IPS DF 4.7 (cell line): ENCODE measurements at regions not wholly inside any gene's neighbourhood (a gene's known extent, or its start where the extent isn't known, plus 50 kb on each side); places are given as distances from the start of the nearest gene placed in this dataset.
"Not testable (repeated sequence)": the region's sequence is repeated elsewhere in the genome, so short reads cannot be mapped to it uniquely, and the experiment has no call there.

ENCODE experiments used
- DNase-seq: peaks from one replicate; pipeline ENCODE4 v3.0.0-alpha.2; 2013; ENCODE audit warnings: low spot score; ENCODE audit errors: extremely low read depth

DNA sequence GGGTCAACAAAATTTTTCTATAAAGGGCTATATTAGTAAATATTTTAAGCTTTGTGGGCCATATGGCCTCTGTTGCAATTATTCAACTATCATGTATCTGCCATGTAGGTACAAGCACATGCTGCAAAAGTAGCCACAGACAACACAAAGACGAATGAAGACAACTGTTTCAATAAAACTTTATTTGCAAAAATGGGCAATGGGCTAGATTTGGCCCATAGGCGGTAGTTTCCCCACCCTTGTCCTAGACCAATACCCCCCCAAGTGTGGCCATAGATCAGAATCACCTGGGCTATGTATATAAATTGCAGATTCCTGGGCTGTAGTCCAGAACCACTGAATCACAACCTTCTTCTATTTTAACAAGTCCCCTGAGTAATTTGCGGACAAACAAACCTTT lies 331.0 kb upstream of the PSMD7 start:
- DNase-seq, result no peak

DNA sequence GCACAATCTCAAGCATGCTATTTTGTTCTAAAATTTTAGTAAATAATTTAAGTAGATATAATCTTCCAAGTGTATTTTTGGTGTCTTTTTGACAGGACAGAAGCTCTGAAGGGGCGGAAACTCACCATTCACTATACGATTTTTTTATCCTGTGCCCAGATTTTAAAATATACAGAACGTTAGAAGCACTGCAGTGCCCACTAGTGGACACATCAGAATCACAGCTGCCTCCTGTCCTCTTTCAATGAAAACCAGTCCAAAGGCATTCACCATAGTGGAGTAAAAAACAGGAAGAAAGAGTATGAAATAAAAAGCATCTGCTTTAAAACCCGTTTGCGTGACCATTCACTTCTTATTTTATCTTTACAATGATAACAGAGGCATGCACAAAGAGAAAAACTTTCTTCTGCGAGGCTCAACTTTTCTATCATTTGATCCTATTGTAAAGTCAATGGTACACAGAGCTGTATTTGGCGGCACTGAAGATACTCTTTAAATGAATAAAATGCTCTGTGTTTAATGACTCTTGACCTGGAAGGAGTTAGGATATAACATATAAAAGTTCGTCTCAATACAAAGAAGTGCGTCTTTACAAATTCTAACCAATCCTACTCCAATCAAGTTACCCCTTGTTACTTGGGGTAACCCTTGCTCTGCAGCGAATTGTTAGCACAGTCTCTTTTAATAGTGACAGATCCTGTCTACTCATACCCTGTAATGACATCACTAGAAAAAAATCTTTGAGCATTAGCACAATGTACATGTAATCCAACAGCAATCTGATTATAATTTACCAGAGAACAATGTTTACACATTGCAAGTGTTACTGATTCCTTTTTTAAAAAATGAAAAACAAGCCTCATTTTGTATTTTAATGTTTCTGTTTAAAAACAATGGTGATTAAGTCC lies 339.8 kb upstream of the PSMD7 start:
- DNase-seq, result peak; percentile 46

DNA sequence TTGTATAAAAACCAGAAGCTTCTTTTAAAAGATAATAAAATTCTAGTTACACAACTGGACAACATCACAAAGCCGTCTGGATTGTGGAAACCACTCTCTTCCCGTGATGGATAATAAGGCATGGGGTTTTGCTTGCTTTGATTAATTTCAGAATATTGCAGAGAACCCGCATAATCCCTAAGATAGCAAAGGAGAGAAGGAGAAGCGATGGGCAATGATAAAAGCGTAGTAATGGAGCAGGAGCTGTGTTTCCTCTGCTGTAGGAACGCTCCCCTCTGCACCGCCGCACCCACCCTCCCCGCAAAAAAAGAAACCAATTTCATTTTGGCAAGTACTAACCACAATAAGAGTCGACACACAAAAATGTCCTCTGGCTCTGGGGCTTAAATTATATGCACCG lies 340.9 kb upstream of the PSMD7 start:
- no peak for DNase-seq

DNA sequence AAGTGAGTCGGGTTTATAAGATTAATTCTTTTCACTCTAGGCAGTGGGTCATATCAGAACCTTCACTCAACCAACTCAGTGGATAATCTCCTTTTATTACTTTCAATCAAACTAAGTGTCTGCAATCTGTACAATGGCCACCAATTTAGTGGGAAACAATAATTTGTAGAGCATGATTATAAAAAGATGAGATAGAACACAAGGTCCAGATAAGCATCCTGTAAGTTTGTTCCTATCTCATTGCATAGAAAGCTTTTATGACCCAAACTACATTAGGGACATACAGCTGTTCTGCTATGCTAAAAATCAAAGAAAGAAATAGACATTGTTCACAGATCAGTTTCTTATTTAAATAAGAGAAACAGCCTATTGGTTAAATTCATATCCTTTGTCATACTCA lies 341.4 kb upstream of the PSMD7 start:
- no peak for DNase-seq

DNA sequence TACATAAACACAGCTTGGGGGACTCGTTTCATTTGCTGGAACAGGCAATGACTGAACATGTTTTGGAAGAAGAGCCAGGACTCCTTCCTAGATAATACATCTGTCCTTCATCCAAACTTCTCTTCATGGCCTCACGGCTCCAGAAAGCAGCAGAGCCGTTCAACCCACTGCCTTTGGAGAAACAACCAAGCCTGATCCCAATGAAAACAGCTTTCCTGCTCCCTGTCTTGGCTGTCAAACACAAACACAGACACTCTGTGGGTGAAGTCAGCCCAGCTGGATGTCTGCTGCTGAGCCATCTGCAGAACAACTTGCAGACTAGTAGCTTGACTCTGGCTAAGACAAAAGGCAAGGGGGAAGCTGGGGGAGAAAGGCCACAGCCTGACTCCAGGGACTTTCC lies 345.1 kb upstream of the PSMD7 start:
- DNase-seq, result no peak

DNA sequence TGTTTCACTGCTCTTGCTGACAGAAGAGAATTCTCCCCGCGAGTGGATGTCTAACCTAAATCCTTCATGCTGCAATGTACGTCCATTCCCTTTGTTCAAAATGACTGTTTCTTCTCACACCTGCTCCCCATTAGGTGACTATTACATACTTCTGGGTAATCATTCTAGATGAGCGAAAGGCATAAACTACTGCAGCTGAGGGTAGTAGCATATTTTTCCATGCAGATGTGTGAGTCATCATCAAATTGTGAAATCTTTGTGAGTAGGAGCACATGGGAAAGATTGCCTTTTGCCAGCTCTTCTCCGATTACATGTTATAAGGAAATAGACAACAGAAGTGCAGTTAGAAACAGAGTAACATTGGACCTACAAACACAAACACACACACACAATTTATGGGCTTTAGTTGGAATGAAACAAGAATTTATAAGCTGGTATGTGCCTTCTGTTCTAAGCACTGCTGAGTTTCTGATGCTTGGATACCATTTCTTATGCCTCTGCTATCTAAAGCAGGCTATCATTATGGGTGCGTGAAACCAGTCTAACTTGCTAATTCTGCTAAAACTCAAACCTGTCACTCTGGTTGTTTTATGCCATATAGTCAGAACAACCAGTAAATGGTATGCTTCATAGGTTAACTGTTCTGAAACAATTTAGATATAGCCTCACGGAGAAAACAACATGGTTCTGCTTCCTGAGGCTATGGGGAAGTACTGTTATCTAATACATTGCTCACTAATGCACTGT lies 346.9 kb upstream of the PSMD7 start:
- DNase-seq, result no peak

DNA sequence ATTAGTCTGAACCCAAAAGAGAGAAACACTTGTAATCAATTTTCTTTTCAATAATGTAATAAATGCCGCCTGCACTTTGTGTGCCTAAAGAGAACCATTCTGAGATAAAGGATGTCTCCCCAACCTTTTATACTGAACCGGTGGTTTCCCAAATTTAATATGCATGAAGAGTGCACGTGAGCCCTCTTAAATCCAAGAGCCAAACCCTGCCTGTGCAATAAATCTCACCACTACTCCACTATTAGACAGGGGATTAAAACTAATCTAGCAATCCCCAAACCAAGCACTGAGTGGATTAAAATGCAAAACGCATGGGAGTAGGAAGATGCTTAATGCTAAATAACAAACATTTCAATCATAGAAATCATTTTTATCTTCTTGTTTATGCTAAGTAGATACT lies 351.0 kb upstream of the PSMD7 start:
- DNase-seq, result no peak

DNA sequence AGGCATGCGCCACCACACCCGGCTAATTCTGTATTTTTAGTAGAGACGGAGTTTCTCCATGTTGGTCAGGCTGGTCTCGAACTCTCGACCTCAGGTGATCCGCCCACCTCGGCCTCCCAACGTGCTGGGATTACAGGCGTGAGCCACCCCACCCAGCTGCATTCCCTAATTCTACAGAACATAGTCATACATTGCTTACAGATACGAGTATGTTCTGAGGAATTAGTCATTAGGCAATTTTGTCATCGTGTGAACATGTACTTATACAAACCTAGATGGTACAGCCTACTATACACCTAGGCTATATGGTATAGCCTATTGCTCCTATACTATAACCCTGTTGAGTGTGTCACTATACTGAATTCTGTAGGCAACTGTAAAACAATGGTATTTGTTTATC lies 353.4 kb upstream of the PSMD7 start:
- not testable (repeated sequence) for DNase-seq

DNA sequence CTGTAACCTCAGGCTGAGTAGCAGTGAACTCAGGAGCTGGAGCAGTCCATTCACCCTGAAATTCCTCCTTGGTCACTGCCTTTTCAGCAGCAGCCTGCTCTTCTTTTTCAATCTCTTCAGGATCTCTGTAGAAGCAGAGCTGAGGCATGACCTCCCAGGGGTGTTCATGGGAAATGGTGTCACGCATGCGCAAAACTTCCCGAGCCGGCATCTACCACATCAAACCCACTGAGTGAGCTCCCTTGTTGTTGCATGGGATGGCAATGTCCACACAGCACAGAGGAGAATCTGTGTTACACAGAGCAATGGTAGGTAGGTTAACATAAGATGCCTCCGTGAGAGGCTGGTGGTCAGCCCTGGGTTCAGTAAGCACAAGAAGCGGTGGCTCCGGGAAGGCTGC lies 355.8 kb upstream of the PSMD7 start:
- DNase-seq, result not testable (repeated sequence)

DNA sequence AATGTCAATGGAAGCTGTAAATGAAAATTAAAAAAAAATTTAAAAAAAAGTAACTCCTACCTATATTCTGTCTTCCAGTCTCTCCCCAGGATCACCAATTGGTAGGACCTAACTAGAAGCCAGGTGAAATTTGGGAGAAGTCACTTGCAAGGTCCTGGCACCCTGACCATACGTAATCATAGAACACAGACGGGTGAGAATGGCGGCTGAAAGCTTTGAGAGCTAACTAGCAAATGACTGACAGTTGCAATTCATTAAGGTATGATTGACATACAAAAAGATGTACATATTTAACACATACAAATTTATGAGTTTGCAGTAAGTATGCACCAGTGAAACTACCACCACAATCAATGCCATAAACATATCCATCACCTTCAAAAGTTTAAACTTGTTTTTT lies 372.7 kb upstream of the PSMD7 start:
- DNase-seq, result no peak

DNA sequence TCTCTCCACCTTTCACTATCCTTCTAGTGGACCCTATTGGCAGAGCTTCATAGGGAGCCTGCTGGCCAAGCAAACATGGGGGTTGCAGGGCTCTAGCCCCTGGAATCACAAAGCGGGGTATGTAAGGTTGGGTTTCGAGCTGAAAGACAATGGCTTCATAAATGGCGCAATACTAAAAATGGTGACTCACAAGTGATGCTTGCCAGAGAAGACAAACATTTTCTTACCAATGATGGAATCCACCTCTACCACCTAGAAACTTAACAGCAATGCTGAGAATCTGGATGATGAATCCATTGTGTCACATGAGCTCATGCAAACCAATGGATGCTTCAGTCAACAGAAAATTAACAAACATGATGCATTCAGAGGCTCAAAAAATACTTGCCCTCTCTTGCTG lies 375.3 kb upstream of the PSMD7 start:
- no peak for DNase-seq

DNA sequence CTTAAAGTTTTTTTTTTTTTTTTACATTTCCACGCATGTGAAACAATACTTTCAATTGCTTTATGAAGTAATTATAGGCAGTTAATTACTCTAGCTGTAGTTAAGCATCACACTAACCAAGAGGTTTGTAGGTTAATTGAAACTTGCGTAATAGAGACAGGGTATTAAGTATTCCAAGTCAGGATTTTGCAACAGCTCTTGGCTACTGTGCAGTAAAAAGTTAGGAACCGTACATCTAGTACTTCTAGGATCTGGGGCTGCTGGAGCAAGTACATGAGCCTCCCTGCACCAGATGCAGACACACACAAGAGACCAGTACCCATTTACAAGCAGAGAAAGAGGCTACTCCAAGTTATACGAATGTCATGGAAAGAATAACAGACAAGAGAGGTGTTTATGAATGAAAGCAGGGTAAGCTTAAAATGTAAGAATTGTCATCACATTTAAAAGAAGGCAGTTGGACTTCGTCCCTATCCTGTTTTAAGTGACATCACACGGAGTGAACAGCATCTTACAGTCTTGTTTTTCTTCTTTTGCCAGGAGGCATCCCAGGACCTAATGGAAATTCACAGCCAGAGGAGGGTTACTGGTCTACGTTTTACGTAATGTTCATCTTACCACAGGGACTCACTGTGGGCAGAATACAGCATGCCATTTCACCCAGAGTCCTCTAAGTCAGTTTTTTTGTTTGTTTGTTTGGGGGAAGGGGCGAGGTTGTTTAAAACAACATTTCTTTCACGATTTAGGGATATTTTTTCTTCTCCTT lies 379.6 kb upstream of the PSMD7 start:
- no peak for DNase-seq

DNA sequence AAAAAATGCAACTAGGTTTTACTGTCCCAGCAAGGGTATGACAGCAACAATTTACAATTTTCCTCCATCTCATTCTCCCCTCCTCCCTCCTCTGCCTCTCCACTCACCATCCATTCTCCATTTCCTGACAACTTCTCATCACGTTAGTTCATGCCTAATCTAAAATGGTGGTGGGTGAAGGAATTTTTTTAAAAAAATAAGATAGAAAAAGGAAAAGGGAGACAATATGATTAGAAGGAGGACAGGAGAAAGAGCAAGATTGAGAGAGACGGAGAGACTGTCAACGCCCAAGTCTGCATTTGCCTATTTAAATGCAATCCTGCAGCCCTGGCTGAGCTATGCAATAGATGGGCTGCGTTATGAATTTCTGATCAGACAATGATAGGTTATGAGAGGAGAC lies 380.7 kb upstream of the PSMD7 start:
- DNase-seq, result no peak

DNA sequence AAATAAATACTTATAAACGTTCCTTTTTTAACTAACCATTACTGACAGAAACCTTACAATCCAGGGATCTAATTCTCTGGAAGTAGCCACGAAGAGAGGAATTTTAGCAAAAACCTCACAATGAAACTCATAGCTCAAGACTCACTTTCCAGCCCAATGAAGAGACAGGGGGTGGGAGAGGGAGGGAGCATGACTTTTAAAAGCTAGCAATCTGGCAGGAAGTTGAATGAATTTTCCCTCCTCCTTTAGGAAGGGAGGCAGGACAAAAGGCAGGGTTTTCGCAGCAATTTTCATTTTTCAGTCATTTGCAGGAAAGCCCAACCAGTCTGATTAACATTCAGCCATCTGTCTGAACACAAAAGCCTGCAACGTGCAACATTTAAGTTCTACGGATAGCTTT lies 381.5 kb upstream of the PSMD7 start:
- DNase-seq, result no peak

DNA sequence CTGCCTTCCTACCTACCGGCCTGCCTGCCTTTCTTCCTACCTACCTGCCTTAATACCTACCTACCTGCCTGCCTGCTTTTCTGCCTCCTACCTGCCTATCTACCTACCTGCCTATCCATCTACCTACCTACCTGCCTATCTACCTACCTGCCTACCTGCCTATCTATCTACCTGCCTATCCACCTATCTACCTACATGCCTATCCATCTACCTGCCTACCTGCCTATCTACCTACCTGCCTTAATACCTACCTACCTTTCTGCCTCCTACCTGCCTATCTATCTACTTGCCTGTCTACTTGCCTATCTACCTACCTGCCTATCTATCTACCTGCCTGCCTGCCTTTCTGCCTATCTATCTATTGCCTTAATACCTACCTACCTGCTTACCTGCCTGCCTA lies 383.8 kb upstream of the PSMD7 start:
- no peak for DNase-seq

DNA sequence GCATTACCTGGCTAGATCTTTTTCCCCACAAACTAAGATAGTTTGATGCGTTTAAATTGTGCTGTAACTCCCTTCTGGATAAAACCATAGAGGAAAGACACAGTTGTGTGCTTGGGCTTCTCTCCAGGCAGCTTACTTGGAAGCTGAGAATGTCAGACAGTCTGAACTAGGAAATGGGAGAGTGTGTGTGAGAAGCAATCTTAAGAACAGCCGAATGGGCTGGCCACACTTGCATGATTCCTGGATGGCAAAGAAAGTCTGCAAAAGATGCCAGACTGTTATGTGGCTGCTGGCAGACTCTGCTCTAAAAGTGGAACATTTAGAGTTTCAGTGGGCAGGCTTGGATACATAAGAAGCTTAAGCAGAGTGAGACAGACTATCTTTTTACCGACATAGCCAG lies 384.3 kb upstream of the PSMD7 start:
- no peak for DNase-seq

DNA sequence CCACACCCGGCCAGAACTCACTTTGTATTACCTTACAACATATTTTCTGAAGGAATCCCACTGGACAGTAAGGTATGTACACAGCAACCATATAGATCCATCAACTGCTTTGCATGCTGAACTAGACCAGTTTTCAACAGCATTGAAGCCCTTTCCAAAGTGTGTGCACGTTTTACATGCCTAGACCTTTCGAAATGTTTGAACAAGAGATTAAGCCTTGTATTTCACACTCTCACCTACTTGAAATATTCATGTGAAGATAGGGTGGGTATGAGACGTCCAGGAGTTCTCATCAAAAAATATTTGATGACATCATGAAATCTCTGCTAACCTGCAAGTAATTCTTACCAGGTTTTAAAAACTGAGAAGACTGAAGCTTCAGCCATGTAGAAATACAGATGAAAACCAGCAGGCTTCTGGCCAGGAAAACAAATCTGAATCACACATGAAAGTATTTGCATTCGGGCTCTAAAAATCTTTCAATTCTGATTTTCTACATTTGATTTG lies 387.0 kb upstream of the PSMD7 start:
- DNase-seq, result no peak

DNA sequence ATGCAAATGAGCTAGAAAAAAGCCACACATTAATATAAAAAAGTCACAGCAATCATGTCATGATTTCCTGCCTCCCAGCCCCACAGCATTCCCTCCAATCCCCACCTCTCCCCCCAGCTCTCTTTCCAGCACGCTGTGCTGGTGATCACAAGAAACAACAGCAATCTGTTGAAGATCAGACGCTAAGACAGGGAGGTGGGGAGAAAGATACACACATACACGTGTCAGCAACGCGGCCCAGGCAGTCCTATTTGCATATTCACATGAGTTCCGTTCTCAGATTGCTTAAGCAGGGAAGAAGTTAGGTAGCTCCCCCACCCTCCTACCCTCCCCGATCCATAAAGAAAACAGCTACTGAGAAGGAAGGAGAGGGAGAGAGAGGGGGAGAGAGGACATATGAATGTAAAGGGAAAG lies 405.5 kb upstream of the PSMD7 start:
- no peak for DNase-seq

DNA sequence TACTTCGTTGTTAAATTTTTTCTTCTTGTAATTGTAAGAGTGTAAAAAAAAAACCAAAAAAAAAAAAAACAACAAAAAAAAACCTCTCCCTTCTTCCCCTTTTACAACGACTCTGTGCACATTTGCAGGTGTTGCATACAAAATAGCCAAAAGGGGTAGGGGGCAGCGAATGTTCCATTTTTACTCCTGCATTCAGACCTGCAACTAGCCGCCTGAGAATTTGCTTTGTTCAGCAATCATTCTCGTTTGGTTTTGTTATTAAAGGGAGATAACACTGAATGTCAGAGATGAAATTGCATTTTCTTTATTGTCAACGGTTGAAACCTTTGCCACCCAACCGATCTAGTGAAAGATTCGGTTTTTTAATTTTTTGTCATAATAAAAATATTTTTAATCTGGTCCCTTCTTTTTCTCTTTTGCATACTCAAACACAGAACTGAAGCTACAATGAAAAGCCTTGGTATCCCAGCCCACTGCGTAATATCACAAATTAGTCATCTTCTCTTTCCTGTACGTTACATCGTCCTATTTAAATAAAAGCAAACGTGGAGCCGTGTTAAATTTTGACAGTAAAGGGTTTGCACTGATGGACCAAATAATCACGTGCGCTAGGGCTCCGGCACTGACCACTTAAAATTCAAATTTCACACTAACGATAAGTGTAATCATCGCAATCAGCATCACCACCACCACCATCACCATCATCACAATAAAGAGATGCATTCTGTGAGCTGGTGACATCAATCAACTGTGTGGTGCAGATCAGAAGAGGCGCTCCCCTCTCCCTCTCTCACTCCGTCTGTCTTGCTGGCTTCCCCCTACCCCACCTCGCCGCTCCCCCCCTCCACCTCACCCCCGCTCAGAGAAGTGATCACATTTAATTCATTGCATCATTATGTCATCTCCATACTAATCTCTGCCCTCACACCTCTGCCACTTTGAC lies 406.2 kb upstream of the PSMD7 start:
- DNase-seq, result no peak

DNA sequence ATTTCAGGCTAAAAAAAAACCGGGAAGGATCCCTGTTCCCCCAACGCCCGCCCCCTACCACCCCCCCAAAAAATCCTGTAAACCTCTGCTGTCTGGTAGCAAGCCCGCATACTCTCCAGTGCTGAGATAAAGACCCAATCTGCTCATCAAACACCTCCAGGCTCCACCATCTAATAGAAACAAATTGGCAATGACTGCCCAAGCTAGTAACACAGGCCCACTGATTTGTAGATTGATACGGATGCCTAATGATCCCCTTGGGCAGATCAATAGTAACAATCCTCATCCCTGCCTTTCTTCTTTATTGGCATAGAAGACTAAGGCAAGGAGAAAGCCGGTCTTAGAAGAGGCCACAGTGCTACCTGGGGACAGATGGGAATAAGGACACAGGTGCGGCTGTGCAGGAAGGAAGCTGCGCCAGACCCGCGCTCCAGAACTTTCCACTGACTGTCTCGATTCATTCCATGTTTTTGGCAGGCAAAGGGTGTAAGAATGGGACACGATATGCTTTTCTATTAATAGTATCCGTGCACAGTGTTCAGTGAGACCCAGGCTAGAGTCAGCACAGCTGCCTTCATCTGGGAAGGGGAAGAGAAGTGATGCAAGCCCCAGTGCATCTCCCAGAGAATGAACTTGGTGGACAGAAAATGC lies 407.6 kb upstream of the PSMD7 start:
- no peak for DNase-seq
